Fibroblast of mammary gland (primary cell): ENCODE measurements at regions not wholly inside any gene's neighbourhood (a gene's known extent, or its start where the extent isn't known, plus 50 kb on each side); places are given as distances from the start of the nearest gene placed in this dataset.
"Not testable (repeated sequence)": the region's sequence is repeated elsewhere in the genome, so short reads cannot be mapped to it uniquely, and the experiment has no call there.

Source experiments
- DNase-seq: peaks from one replicate; pipeline ENCODE4 v3.0.0-alpha.2; 2010; ENCODE audit warnings: low read depth
- H3K4me3 ChIP-seq: 2 replicates; pipeline ENCODE4 v1.5.1; 2011; ENCODE audit warnings: low read depth, mild to moderate bottlenecking, low read length, moderate library complexity; ENCODE audit not compliant: control insufficient read depth
- CTCF ChIP-seq: conservative IDR thresholded peaks from 2 replicates; pipeline ENCODE4 v1.5.1; 2011; ENCODE audit warnings: low read depth, low read length, inconsistent platforms; ENCODE audit not compliant: control insufficient read depth, insufficient read depth

- no peak for DNase-seq
- H3K4me3 ChIP-seq: no peak overlapping the region
- TF ChIP-seq CTCF: no peak
These were observed 139.3 kb upstream of the ZNF267 start for GRCh38 chr16:31734265-31734664.

GRCh38 chr16:31745098-31745497 lies 128.5 kb upstream of the ZNF267 start:
- H3K4me3 ChIP-seq, DNase-seq: not testable (repeated sequence)

DNA sequence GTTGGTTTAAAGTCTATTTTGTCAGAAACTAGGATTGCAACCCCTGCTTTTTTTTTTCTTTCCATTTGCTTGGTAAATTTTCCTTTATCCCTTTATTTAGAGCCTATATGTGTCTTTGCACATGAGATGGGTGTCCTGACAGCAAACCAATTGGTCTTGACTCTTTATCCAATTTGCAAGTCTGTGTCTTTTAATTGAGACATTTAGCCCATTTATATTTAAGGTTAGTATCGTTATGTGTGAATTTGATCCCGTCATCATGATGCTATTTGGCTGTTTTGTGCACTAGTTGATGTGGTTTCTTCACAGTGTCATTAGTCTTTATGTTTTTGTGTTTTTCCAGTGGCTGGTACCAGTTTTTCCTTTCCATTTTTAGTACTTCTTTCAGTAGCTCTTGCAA lies 127.7 kb upstream of the ZNF267 start:
- no peak overlapping the region for H3K4me3 ChIP-seq
- no peak for DNase-seq
- TF ChIP-seq CTCF: no peak

- DNase-seq: no peak
- H3K4me3 ChIP-seq: no peak overlapping the region
- no peak for TF ChIP-seq CTCF
These were observed 118.5 kb upstream of the ZNF267 start for GRCh38 chr16:31754998-31755615.

GRCh38 chr16:31764103-31764502 lies 109.5 kb upstream of the ZNF267 start:
- no peak for TF ChIP-seq CTCF
- DNase-seq: no peak
- H3K4me3 ChIP-seq: no peak overlapping the region

DNA sequence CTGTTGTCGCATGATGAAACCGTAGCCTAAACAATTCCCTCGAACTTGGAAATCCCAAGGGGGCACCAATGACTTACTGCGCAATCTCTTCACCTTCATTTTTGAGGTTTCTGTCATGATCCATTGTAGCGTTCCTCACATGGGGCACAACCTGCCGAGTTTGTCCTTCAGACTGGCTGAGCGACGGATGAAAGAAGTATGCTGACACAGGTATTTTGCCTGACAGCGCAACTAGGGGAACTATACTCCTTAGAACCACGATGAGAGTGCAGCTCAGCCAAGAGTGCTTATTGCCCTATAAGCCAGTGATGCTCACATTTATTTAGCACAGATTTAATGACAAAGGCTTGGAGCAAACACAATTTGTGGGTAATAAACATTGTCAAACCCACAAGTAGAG lies 106.3 kb upstream of the ZNF267 start:
- no peak for DNase-seq
- no peak overlapping the region for H3K4me3 ChIP-seq
- no peak for TF ChIP-seq CTCF

- DNase-seq: no peak
- no peak for TF ChIP-seq CTCF
- H3K4me3 ChIP-seq: no peak overlapping the region
These were observed 93.3 kb upstream of the ZNF267 start for GRCh38 chr16:31780342-31780741.
